ENCODE measurements at regions not wholly inside any gene's neighbourhood (a gene's known extent, or its start where the extent isn't known, plus 50 kb on each side); places are given as distances from the start of the nearest gene placed in this dataset.

DNA sequence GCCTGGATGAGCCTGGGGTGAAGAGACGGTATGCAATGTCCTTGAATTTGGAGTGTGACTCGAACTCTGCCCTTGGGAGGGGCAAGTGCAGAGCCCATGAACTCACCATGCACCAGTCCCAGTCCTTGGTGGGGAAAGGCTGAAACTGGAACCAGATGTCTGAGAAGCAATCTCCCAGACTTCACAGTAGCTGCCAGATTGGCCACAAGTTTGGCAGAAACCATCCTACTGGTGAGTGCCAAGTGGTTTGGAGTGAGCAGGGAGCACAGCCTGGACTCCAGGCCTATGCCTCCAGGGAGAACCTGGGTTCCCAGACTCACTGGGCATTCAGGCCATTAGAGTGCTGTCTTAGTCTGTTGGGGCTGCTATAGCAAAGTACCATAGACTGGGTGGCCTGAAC, 99.6 kb upstream of the LYZL1 start:
- DNase-seq (ENCODE audit: low spot score): no peak
- Mint-ChIP-seq H3K9me3 (no peaks in the 10 kb centered on the region), H3K4me3 (no peak overlapping the region), H3K27ac (no peak overlapping the region), H3K27me3 (ENCODE audit: insufficient read depth) (peaks cover 3% of the 10 kb centered on the region), H3K36me3 (ENCODE audit: low read depth) (no peaks in the 10 kb centered on the region), H3K4me1 (ENCODE audit: low read depth) (no peaks in the 10 kb centered on the region)
- intact Hi-C loops (cut with micrococcal nuclease): no loop called here

GRCh38 chr10:29191674-29192073, 97.2 kb upstream of the LYZL1 start:
- H3K4me3 Mint-ChIP-seq: no peak overlapping the region
- no peaks in the 10 kb centered on the region for H3K4me1 Mint-ChIP-seq (ENCODE audit: low read depth)
- H3K27me3 Mint-ChIP-seq (ENCODE audit: insufficient read depth): peaks cover 2% of the 10 kb centered on the region
- no peak for DNase-seq (ENCODE audit: low spot score)
- H3K27ac Mint-ChIP-seq: no peak overlapping the region
- intact Hi-C loops (cut with micrococcal nuclease): no loop called here
- no peaks in the 10 kb centered on the region for H3K36me3 Mint-ChIP-seq (ENCODE audit: low read depth)
- H3K9me3 Mint-ChIP-seq: no peaks in the 10 kb centered on the region

DNA sequence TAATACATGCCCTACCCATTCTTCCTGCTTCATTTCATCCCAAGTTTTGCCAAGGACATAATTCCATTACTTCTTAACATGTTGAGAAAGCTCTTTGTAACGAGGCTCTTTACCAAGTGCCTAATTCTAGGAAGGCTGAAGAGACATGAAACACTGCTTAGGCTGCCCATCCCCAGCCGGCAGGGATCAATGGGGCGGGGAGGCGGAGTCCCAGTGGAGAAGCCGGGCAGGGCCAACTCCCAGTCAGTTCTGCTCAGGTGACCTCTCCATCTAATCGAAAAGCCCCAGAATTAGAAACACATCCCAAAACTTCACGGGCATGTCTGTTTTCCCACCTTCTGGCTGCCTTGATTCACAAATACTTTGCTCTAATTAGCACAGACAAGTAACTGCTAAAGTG, 89.5 kb upstream of the LYZL1 start:
- H3K9me3 Mint-ChIP-seq: no peaks in the 10 kb centered on the region
- H3K27me3 Mint-ChIP-seq (ENCODE audit: insufficient read depth): peaks cover 2% of the 10 kb centered on the region
- intact Hi-C loops (cut with micrococcal nuclease): no loop called here
- no peak for DNase-seq (ENCODE audit: low spot score)
- H3K4me3 Mint-ChIP-seq: no peak overlapping the region
- no peak overlapping the region for H3K27ac Mint-ChIP-seq
- H3K36me3 Mint-ChIP-seq (ENCODE audit: low read depth): no peaks in the 10 kb centered on the region
- no peaks in the 10 kb centered on the region for H3K4me1 Mint-ChIP-seq (ENCODE audit: low read depth)

DNA sequence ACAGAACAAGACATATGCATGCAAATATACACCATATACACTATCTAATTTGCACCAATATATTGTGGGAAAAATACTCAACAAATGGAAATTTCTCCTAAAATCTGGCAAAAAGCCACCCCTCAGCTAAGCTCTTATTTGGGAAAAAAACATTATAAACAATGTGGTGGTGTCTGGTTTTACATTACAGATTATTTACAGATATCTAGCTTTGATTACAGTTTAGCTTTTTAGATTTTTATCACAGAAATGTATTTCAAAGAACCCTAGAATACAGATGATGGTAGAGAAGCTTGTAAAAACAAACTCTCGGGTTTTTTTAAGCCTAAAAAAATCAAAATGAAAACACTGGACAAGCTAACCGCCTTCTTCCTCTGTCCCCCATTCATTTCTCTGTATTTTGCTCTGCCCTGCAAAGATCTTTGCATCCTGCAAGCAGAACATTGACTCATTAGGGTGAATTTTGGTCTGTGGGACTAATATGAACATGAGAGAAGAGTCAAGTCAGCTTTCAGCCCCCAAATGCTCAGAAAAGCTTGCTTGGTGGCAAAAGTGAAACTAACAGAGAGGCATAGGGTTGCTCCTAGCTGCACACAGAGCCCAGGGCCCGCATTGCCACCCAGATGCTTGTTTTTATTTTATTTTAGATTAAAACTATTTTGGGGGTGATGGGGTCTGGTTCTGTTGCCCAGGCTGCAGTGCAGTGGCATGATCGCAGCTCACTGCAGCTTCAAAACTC, 88.8 kb upstream of the LYZL1 start:
- Mint-ChIP-seq H3K9me3 (no peaks in the 10 kb centered on the region), H3K27me3 (ENCODE audit: insufficient read depth) (peaks cover 2% of the 10 kb centered on the region), H3K4me3 (no peak overlapping the region), H3K36me3 (ENCODE audit: low read depth) (no peaks in the 10 kb centered on the region), H3K4me1 (ENCODE audit: low read depth) (no peaks in the 10 kb centered on the region), H3K27ac (no peak overlapping the region)
- no peak for DNase-seq (ENCODE audit: low spot score)
- intact Hi-C loops (cut with micrococcal nuclease): no loop called here

GRCh38 chr10:29202386-29202940, 86.4 kb upstream of the LYZL1 start:
- Mint-ChIP-seq H3K27me3 (ENCODE audit: insufficient read depth) (peaks cover 2% of the 10 kb centered on the region), H3K4me1 (ENCODE audit: low read depth) (no peaks in the 10 kb centered on the region), H3K9me3 (no peaks in the 10 kb centered on the region), H3K36me3 (ENCODE audit: low read depth) (no peaks in the 10 kb centered on the region), H3K4me3 (no peak overlapping the region), H3K27ac (no peak overlapping the region)
- intact Hi-C loops (cut with micrococcal nuclease): no loop called here
- no peak for DNase-seq (ENCODE audit: low spot score)

DNA sequence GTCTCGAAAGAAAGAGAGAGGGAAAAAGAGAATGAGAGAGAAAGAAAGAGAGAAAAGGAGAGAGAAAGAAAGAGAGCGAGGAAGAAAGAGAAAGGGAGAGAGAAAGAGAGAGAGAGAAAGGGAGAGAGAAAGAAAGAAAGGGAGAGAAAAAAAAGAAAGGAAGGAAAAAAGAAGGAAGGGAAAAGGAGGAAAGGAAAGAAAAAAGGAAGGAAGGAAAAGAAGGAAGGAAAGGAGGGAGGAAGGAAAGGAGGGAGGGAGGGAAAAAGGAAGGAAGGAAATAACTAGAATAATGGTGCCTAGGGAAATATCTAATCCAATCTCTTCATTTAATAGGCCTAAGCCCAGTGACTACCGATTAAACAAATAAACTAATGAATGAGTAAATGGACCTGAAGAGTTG, 85.4 kb upstream of the LYZL1 start:
- no peak for DNase-seq (ENCODE audit: low spot score)
- Mint-ChIP-seq H3K4me3 (no peak overlapping the region), H3K27ac (no peak overlapping the region), H3K27me3 (ENCODE audit: insufficient read depth) (peaks cover 2% of the 10 kb centered on the region), H3K9me3 (no peaks in the 10 kb centered on the region), H3K36me3 (ENCODE audit: low read depth) (no peaks in the 10 kb centered on the region), H3K4me1 (ENCODE audit: low read depth) (no peaks in the 10 kb centered on the region)
- intact Hi-C loops (cut with micrococcal nuclease): no loop called here

- peaks cover 1% of the 10 kb centered on the region for H3K27me3 Mint-ChIP-seq (ENCODE audit: insufficient read depth)
- no peaks in the 10 kb centered on the region for H3K4me1 Mint-ChIP-seq (ENCODE audit: low read depth)
- DNase-seq (ENCODE audit: low spot score): no peak
- H3K27ac Mint-ChIP-seq: no peak overlapping the region
- no peaks in the 10 kb centered on the region for H3K36me3 Mint-ChIP-seq (ENCODE audit: low read depth)
- H3K4me3 Mint-ChIP-seq: no peak overlapping the region
- no peaks in the 10 kb centered on the region for H3K9me3 Mint-ChIP-seq
- intact Hi-C loops (cut with micrococcal nuclease): no loop called here
These were observed 84.6 kb upstream of the LYZL1 start for GRCh38 chr10:29204070-29204800.

DNA sequence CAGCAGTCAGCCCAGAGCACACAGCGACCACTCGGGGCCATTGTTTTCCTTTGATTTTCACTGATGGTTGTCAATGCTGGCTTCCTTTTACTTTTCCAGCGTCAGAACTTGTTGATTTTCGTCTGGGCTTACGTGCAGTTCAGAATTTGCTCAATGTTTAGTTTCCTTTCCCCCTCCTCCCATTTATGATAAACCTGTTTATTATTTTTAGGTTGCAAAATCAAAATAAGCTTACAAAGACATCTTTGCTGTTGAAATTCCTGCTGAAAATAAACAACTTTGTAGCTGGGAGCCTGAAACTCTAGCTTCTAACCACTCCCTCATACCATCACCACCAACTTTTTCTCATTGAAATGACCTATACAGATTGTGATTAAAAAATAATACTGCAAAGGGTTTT, 83.1 kb upstream of the LYZL1 start:
- no peak overlapping the region for H3K4me3 Mint-ChIP-seq
- intact Hi-C loops (cut with micrococcal nuclease): no loop called here
- H3K27ac Mint-ChIP-seq: no peak overlapping the region
- no peak for DNase-seq (ENCODE audit: low spot score)
- H3K9me3 Mint-ChIP-seq: peaks cover 6% of the 10 kb centered on the region
- no peaks in the 10 kb centered on the region for H3K36me3 Mint-ChIP-seq (ENCODE audit: low read depth)
- H3K4me1 Mint-ChIP-seq (ENCODE audit: low read depth): no peaks in the 10 kb centered on the region
- no peaks in the 10 kb centered on the region for H3K27me3 Mint-ChIP-seq (ENCODE audit: insufficient read depth)

- H3K36me3 Mint-ChIP-seq (ENCODE audit: low read depth): no peaks in the 10 kb centered on the region
- no peaks in the 10 kb centered on the region for H3K4me1 Mint-ChIP-seq (ENCODE audit: low read depth)
- no peak overlapping the region for H3K4me3 Mint-ChIP-seq
- H3K9me3 Mint-ChIP-seq: peaks cover 6% of the 10 kb centered on the region
- intact Hi-C loops (cut with micrococcal nuclease): no loop called here
- no peak overlapping the region for H3K27ac Mint-ChIP-seq
- no peaks in the 10 kb centered on the region for H3K27me3 Mint-ChIP-seq (ENCODE audit: insufficient read depth)
- DNase-seq (ENCODE audit: low spot score): no peak
These were observed 80.0 kb upstream of the LYZL1 start for GRCh38 chr10:29208845-29209244.

- no peak for DNase-seq (ENCODE audit: low spot score)
- intact Hi-C loops (cut with micrococcal nuclease): no loop called here
- Mint-ChIP-seq H3K9me3 (peaks cover 6% of the 10 kb centered on the region), H3K27ac (no peak overlapping the region), H3K27me3 (ENCODE audit: insufficient read depth) (no peaks in the 10 kb centered on the region), H3K4me3 (no peak overlapping the region), H3K4me1 (ENCODE audit: low read depth) (no peaks in the 10 kb centered on the region), H3K36me3 (ENCODE audit: low read depth) (no peaks in the 10 kb centered on the region)
These were observed 79.0 kb upstream of the LYZL1 start for GRCh38 chr10:29209830-29210229.

- no peak overlapping the region for H3K27ac Mint-ChIP-seq
- no peaks in the 10 kb centered on the region for H3K27me3 Mint-ChIP-seq (ENCODE audit: insufficient read depth)
- no peak for DNase-seq (ENCODE audit: low spot score)
- intact Hi-C loops (cut with micrococcal nuclease): no loop called here
- H3K36me3 Mint-ChIP-seq (ENCODE audit: low read depth): no peaks in the 10 kb centered on the region
- no peaks in the 10 kb centered on the region for H3K4me1 Mint-ChIP-seq (ENCODE audit: low read depth)
- H3K4me3 Mint-ChIP-seq: no peak overlapping the region
- peaks cover 6% of the 10 kb centered on the region for H3K9me3 Mint-ChIP-seq
These were observed 78.5 kb upstream of the LYZL1 start for GRCh38 chr10:29210266-29210868.

DNA sequence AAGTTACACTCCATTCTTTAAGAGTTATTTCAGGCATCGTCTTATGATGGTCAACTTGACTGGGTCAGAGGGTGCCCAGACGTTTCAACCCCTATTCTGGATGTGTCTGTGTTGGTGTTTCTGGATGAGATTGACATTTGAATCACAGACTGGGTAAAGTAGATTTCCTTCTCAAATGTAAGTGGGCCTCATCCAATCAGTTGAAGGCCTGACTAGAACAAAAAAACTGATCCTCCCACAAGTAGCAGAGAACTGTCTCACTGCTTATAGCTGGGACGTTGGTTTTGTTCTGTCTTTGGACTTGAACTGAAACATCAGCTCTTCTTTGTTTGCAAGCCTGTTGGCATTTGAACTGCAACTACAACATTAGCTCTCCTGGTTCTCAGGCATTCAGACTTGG, 76.3 kb upstream of the LYZL1 start:
- Mint-ChIP-seq H3K27ac (no peak overlapping the region), H3K27me3 (ENCODE audit: insufficient read depth) (no peaks in the 10 kb centered on the region), H3K4me3 (no peak overlapping the region), H3K9me3 (peaks cover 6% of the 10 kb centered on the region), H3K4me1 (ENCODE audit: low read depth) (no peaks in the 10 kb centered on the region), H3K36me3 (ENCODE audit: low read depth) (no peaks in the 10 kb centered on the region)
- intact Hi-C loops (cut with micrococcal nuclease): no loop called here
- no peak for DNase-seq (ENCODE audit: low spot score)

DNA sequence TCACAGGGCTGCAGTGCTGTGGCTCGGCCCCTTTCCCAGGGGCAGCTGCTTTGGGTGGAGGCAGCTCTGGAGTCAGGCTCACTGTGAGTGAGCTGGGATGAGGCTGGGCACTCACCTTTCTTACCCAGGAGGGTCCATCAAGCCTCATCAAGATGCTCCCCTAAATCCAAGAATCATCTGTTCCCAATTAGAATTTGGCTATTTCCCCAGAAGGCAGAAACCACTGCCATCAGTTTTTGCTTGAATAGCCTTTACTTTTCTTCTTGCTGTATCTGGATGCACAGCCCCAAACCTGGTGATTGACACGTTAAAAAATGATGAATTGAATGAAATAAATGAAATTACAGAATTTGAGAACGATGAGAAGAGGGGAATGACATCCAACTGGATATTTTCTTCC, 74.3 kb upstream of the LYZL1 start:
- no peak overlapping the region for H3K4me3 Mint-ChIP-seq
- DNase-seq (ENCODE audit: low spot score): no peak
- intact Hi-C loops (cut with micrococcal nuclease): no loop called here
- H3K27ac Mint-ChIP-seq: no peak overlapping the region
- peaks cover 2% of the 10 kb centered on the region for H3K27me3 Mint-ChIP-seq (ENCODE audit: insufficient read depth)
- H3K4me1 Mint-ChIP-seq (ENCODE audit: low read depth): no peaks in the 10 kb centered on the region
- peaks cover 6% of the 10 kb centered on the region for H3K9me3 Mint-ChIP-seq
- H3K36me3 Mint-ChIP-seq (ENCODE audit: low read depth): no peaks in the 10 kb centered on the region

Data from activated T-helper 1 cell treated with anti-CD3 and anti-CD28 coated beads, Interleukin-12 subunit alpha, Interleukin-12 subunit beta, Interleukin-2, Interleukin-4 antibody, amounts not matched to agents 30 ng/mL and 10 ng/mL and 1 ng/mL, durations not matched to agents 14 hours and 24 hours and 36 hours (primary cell).